Endothelial cell of umbilical vein (primary cell): ENCODE measurements at regions not wholly inside any gene's neighbourhood (a gene's known extent, or its start where the extent isn't known, plus 50 kb on each side); places are given as distances from the start of the nearest gene placed in this dataset.

ENCODE experiments used
- EZH2 ChIP-seq: IDR thresholded peaks from 2 replicates; pipeline ENCODE4 v1.6.1; 2012; ENCODE audit warnings: borderline replicate concordance, low read depth, mild to moderate bottlenecking, moderate library complexity, low read length, inconsistent platforms; ENCODE audit not compliant: severe bottlenecking
- TF ChIP-seq, protein P1 (sequence below), 2 donors: IDR thresholded peaks; 1 replicate in 1 of 2; 2 replicates in 1 of 2; pipeline ENCODE4 v1.5.1; 2011; ENCODE audit warnings: low read length in 2 of 2, mild to moderate bottlenecking in 2 of 2, moderate library complexity in 2 of 2, control low read depth in 1 of 2, inconsistent platforms in 1 of 2, low read depth in 1 of 2; ENCODE audit not compliant: insufficient read depth in 1 of 2; ENCODE audit errors: extremely low read depth in 1 of 2
- TF ChIP-seq, protein P2 (sequence below): IDR thresholded peaks from 2 replicates; pipeline ENCODE4 v1.6.1; 2011; ENCODE audit not compliant: insufficient read depth, insufficient read length

DNA sequence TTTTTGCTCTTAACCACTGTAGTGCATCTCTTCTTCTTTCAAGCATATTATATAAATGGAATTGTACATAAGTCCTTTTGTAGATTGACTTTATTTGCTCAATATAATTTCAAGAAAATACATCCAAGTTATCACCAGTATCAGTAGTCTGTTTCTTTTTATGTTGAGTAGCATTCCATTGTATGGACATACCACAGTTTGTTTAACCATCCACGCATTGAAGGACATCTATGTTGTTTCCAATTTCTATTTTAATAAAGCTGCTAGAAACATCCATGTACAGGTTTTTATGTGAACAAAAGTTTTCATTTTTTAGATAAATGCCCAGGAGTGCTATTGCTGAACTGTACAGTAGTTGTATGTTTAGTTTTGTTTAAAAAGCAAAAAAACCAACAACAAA, 387.5 kb upstream of the SOX11 start:
- TF ChIP-seq, protein P1, sequence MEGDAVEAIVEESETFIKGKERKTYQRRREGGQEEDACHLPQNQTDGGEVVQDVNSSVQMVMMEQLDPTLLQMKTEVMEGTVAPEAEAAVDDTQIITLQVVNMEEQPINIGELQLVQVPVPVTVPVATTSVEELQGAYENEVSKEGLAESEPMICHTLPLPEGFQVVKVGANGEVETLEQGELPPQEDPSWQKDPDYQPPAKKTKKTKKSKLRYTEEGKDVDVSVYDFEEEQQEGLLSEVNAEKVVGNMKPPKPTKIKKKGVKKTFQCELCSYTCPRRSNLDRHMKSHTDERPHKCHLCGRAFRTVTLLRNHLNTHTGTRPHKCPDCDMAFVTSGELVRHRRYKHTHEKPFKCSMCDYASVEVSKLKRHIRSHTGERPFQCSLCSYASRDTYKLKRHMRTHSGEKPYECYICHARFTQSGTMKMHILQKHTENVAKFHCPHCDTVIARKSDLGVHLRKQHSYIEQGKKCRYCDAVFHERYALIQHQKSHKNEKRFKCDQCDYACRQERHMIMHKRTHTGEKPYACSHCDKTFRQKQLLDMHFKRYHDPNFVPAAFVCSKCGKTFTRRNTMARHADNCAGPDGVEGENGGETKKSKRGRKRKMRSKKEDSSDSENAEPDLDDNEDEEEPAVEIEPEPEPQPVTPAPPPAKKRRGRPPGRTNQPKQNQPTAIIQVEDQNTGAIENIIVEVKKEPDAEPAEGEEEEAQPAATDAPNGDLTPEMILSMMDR (IDR thresholded peaks at IDR 0.05; ENCODE audit: extremely low read depth in 1 of 2, insufficient read depth in 1 of 2, low read depth in 1 of 2, low read length in 2 of 2): no peak
- TF ChIP-seq EZH2: no peak
- TF ChIP-seq, protein P2, sequence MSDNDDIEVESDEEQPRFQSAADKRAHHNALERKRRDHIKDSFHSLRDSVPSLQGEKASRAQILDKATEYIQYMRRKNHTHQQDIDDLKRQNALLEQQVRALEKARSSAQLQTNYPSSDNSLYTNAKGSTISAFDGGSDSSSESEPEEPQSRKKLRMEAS: no peak
